GM21619 (cell line): ENCODE measurements at regions not wholly inside any gene's neighbourhood (a gene's known extent, or its start where the extent isn't known, plus 50 kb on each side); places are given as distances from the start of the nearest gene placed in this dataset.

ENCODE experiments used
- ATAC-seq: cut with Tn5 transposase; IDR thresholded peaks from one replicate; pipeline ENCODE4 v1.9.1; 2021; ENCODE audit not compliant: unreplicated experiment

- ATAC-seq = no peak
Measured at GRCh38 chr6:109315341-109316110, 66.7 kb downstream of the CD164 start.

GRCh38 chr6:109314313-109314712 lies 68.0 kb downstream of the CD164 start:
- ATAC-seq = no peak

GRCh38 chr6:109313139-109313538 lies 69.1 kb downstream of the CD164 start:
- ATAC-seq = no peak

DNA sequence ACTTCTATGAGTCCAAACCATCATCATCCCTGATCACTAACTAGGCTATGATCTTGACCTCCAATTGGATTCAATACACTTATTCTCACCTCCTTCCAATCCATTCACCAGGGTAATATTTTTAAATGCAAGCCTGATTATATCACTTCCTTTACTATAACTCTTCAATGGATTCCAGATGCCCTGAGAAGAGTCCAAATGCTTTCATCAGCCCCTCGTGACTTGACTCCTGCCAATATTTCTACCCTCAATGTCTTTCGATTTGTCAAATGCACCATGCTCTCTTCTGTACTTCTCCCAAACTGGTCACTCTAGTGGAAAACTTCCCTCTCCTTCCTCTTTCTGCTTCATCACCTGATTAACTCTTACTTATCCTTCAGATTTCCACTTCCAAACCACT lies 70.8 kb downstream of the CD164 start:
- no peak for ATAC-seq

DNA sequence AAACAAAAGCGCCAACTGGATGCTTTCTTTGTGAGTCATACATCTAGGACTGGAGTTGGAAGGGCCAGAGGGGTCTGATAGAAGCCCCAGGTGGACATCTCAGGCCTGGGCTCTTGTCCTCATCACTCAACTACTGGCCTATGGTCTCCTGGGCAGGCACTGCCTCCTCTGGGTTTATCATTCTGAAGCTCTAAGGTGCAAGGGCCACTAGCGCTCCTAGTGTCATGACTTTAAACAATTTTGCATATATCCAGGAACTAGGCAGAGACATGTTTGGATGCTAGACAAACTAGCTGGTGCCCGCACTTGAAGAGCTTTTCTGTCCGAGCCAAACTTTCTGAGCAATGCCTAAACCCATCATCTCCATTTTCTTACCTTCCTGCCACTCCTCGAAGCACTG lies 72.3 kb downstream of the CD164 start:
- no peak for ATAC-seq

GRCh38 chr6:109308018-109308492 lies 74.2 kb downstream of the CD164 start:
- ATAC-seq = no peak

DNA sequence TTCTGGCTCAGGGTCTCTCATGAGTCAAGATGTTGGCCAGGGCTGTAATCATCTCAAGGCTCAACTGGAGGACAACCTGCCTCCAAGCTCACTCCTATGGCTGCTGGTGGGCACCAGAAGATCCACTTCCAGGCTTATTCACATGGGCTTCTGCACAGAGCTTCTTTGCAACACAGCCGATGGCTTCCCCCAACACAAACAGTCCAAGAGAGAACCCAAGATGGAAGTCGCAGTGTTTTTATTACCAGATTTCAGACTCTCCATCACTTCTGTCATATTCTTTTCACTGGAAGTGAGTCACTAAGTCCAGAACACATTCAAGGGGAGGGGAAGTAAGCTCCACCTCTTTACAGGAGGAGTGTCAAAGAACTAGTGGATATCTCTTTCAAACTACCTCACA lies 75.5 kb downstream of the CD164 start:
- no peak for ATAC-seq

DNA sequence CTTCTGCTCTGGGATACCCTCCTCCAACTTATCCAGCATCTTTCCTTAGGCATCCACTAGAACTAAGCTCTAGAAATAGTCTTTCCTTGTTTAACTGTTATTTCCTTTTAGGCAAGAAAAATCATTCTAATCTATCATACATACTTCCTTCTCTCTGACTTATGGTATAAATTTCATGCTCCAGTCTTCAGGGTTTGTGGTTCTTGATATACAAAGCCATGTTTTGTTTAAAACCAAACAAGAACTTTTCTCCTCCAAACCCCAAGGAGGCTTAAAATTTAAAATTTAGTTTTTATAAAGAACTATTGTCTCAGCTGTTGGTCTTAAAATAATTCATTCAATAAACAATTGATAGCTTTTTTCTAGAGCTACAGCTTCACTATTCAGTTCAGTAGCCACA lies 77.2 kb downstream of the CD164 start:
- ATAC-seq = no peak

DNA sequence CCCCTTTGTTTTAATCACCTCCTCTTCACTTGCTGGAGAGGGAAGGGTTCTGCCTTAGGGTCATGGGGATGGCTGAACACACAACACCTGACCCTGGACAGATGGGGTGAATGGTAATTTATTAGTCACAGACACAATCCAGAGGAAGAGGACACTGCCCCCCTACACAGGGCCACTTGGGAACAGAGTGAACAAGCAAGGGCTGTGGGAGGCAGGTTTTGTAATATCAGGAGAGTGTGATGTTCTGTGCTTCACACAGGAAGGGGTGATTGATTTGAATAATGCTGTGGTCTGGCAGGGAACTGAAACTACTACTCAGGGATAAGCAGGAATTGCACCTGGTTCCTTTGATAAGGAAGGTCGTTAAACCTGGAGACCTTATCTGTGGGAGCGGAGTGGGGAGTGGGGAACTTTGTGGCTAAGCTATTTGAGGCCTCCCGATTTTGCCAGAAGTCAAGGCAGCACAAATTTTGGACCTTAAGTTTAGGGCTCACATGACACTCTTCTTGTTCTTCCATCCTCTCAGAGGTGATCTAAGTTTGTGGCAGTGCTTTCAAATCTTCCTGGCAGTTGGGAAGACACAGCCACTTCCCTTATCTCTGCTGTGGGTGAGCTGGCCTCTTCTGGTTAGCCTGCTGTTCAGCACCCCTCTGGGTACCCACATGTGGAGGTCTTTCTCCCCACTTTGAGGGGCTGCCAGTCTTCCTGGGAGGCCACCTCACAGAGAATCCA lies 77.8 kb downstream of the CD164 start:
- ATAC-seq = peak; percentile 70

DNA sequence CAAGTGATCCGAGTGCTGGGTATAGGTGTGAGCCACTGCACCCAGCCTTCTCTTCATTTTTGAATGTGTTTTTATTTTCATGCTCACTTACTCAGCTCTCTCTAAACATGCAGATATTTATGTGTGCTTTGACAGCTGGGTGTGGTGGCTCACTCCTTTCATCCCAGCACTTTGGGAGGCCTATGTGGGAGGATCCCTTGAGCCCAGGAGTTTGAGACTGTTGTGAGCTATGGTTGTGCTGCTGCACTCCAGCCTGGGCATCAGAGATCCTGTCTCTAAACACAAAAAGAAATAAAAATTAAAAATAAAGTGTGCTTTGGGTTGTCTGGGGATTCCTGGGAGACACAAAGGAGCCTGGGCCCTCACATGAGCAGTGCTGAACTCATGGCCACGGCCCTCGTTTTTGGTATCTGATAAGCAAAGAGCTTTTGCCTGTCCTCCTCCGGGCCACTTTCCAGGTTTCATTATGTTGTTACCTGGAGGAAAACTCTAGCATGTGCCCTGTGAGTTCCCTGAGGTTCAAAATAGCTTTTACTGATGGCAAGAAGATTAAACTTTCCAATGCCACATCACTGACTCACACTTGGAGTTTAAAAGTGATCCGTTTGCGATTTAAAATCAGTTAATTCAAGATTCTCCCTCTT lies 78.5 kb downstream of the CD164 start:
- no peak for ATAC-seq

DNA sequence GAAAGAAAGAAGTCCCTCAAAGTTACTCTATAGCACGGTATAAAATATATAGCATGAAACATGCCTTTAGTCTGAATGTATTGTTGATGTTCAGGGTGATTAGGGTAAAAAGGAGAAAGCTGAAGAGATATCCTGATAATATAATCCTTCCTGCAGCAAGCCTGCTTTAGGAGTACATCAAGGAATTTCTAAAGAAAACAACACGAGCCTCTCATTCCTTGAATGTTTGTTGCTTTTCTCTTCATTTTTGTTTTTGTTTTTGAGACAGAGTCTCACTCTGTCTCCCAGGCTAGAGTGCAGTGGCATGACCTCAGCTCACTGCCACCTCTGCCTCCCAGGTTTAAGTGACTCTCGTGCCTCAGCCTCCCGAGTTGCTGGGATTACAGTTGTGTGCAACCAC lies 79.1 kb downstream of the CD164 start:
- no peak for ATAC-seq

DNA sequence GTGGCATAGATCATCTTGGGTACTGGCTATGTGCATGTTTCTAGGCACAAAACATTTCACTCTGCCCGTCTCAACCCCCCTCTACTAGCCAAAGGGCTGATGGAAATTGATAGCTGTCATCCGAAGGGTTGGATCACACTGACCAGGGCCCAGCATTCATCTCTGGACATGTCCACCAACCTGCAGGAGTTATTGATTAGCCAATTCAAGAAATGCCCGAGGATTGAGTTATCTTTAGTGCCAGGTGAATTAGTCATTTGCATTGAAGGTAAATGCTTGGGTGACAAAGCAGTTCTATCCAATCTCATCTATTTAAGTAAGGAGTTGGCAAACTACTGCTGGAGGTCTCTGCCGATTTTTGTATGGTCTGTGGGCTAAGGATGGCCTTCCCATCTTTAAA lies 80.1 kb downstream of the CD164 start:
- no peak for ATAC-seq

- no peak for ATAC-seq
Measured at GRCh38 chr6:109301418-109301817, 80.8 kb downstream of the CD164 start.

DNA sequence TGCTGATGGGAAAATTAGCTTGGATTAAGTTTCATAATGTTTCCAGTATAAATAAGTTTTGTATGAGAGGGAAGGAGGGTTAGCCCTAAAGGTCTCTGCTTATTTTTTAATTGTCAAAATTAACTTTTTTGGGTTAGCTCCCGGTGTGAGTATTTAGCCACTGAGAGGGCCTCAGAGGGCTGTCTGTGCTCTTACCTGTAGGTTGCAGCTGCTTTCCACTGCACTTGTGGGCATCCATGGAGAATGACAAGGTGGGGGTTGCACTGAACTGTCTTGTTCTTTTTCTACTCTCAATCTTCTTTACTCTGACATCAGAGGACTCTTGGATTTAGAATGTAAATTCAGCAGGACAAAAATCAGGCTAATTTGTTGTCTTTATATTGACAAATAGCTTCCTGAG lies 81.4 kb downstream of the CD164 start:
- ATAC-seq = no peak

DNA sequence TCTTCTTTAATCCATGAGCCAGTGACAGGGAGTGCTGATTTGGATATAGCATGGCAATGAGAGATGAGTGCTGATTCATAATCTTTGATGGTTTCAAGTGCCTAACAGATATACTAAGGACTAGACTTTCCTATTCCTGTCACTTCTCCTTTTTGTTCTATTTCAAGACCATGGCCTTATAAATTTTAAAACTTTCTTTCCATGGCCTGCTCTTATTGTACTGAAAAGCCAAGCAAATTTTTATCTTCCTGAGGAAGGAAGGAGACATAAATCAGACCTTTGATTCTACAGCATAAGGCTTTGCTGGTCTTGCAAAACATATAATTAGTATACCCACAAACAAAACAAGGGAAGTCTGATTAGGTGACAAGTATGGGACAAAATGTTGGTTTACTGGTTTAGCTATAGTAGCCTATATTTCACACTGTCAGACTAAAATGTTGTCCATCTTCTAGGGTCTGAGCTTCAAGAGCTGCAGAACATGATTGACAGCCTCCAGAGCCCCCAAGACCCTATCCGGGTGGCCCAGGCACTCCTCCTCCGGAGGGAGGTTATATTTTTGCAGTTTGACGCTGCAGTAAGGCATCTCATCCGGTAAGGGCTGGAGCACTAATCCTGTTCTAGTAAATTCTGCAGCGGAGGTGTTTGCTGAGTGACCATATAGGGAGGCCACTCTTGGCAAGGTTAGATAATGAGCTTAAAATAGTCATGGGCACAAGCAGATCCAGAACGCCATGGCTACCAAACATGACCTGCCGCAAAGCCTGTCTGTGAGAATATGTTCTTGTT lies 82.3 kb downstream of the CD164 start:
- no peak for ATAC-seq

GRCh38 chr6:109299265-109299607 lies 83.0 kb downstream of the CD164 start:
- no peak for ATAC-seq

DNA sequence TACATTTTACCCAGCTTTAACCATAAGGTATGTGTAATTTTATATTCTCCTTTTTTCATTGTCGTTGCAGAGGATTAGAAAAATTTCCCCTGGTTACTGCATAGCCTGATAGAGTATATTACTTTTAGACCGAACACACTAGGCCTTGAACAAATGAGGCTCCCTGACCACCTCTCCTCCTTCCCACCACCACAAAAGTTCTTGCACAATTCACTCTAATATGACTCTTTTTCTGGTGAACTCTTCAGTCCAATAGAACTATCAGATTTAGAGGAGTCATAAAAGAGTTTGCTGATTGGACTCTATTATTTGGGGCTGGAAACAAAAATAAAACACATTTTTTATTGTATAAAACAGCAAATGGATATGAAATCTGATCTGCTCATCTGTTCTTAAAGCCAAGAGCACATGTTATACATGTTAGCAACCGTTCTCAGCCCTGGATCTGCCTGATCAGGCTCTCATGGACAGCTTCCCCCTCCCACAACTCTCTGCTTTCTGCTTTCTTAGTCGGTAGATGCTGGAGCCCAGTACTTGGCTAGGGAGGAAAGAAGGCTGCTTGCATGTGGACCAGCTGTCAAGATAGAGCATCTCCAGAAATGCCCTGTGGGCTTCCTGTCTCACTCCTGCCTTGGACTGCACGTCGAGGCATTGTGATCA lies 83.5 kb downstream of the CD164 start:
- ATAC-seq = no peak

DNA sequence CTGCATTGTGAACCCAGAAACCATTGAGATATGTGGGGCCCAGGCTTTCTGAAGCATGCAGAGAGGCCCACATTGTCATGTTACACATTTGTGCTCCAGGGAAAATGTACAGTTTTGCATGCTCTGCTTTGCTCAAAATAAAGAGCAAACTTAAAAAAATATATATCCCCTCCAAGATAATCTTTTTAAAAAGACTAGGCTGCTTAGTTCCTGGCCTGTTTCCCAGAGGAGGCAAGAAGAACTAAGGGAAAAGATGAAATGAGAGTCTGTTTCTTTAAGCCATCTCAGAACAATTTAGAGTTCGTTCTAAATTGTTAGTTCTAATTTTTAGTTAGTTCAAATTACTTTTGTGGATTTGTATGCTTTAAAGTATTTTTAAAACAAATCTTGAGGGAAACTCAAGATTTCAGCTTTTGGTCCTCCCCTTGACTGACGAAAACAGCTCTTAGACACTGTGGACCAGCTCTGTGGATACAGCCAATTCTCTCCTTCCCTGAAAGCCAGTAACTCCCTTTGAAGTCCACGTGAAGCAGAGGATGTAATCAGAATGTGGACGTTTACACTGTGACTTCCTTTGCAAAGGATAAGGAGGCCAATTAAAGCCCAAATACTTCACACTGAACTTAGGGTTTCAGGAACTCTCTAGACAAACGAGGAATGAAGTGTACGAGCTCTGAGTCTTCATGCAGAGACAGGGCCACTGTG lies 84.7 kb downstream of the CD164 start:
- no peak for ATAC-seq

GRCh38 chr6:109296971-109297372 lies 85.3 kb downstream of the CD164 start:
- no peak for ATAC-seq

GRCh38 chr6:109296452-109296851 lies 85.8 kb downstream of the CD164 start:
- ATAC-seq = no peak
